ENCODE measurements at regions not wholly inside any gene's neighbourhood (a gene's known extent, or its start where the extent isn't known, plus 50 kb on each side); places are given as distances from the start of the nearest gene placed in this dataset.

DNA sequence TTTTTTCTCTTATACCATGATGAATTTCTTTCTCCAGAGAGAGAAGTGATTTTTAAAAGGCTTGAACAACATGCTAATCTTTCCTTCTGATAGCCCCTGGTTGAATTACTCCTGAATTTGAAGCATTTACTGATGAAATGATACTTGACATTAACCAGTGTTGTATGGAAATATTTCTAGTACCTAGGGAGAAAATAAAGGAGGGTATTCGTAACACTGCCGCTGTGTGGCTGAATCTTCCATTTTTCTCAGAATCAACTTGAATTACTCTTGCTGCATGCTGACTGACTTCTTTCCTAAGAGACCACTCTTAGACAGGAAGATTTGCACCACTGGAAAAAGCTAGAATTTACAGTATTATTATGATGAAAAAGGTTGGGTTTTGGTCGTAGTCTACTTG is 118.3 kb downstream of the FAT3 start:
- H3K4me1 ChIP-seq, result no peaks in the 10 kb centered on the region
- no peak overlapping the region for H3K4me3 ChIP-seq
- no peaks in the 10 kb centered on the region for H3K27me3 ChIP-seq
- 75 to 77% methylated on average over 3 of the region's 3 CpGs for WGBS, 2 donors
- no peaks in the 10 kb centered on the region for H3K9me3 ChIP-seq
- no peaks in the 10 kb centered on the region for H3K36me3 ChIP-seq
- no peak for DNase-seq (ENCODE audit: low spot score in 2 of 2)
- TF ChIP-seq POLR2A (IDR thresholded peaks at IDR 0.05) (no peak), EP300 (IDR thresholded peaks at IDR 0.05) (no peak)
- TF ChIP-seq, protein P1, sequence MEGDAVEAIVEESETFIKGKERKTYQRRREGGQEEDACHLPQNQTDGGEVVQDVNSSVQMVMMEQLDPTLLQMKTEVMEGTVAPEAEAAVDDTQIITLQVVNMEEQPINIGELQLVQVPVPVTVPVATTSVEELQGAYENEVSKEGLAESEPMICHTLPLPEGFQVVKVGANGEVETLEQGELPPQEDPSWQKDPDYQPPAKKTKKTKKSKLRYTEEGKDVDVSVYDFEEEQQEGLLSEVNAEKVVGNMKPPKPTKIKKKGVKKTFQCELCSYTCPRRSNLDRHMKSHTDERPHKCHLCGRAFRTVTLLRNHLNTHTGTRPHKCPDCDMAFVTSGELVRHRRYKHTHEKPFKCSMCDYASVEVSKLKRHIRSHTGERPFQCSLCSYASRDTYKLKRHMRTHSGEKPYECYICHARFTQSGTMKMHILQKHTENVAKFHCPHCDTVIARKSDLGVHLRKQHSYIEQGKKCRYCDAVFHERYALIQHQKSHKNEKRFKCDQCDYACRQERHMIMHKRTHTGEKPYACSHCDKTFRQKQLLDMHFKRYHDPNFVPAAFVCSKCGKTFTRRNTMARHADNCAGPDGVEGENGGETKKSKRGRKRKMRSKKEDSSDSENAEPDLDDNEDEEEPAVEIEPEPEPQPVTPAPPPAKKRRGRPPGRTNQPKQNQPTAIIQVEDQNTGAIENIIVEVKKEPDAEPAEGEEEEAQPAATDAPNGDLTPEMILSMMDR (IDR thresholded peaks at IDR 0.05), result no peak
- H3K27ac ChIP-seq, result no peak overlapping the region

DNA sequence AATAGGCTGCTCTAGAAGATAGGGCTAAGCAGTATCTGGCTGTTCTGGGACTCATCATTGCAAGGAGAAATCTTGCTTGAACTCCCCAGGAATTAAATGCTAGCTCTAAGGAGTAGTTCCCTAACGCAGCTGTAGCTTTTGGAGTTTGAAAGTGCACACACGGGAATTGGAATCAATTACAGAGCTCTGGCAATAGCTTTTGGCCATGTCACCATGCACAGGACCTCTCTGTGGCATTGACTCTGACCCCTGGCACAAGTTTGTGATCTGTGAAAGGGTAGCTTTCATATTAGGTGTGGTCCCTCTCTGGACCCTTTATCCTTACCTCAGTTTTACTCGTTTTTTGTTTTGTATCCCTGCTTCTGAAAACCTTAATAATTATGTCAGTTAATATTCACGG is 121.6 kb downstream of the FAT3 start:
- no peaks in the 10 kb centered on the region for H3K9me3 ChIP-seq
- H3K27ac ChIP-seq, result no peak overlapping the region
- 66 to 72% methylated on average over 4 of the region's 4 CpGs for WGBS, 2 donors
- H3K4me3 ChIP-seq, result no peak overlapping the region
- no peak for TF ChIP-seq EP300 (IDR thresholded peaks at IDR 0.05)
- TF ChIP-seq POLR2A (IDR thresholded peaks at IDR 0.05), result no peak
- TF ChIP-seq, protein P1 (IDR thresholded peaks at IDR 0.05), result no peak
- no peaks in the 10 kb centered on the region for H3K27me3 ChIP-seq
- DNase-seq (ENCODE audit: low spot score in 2 of 2), result no peak
- H3K4me1 ChIP-seq, result no peaks in the 10 kb centered on the region
- no peaks in the 10 kb centered on the region for H3K36me3 ChIP-seq

DNA sequence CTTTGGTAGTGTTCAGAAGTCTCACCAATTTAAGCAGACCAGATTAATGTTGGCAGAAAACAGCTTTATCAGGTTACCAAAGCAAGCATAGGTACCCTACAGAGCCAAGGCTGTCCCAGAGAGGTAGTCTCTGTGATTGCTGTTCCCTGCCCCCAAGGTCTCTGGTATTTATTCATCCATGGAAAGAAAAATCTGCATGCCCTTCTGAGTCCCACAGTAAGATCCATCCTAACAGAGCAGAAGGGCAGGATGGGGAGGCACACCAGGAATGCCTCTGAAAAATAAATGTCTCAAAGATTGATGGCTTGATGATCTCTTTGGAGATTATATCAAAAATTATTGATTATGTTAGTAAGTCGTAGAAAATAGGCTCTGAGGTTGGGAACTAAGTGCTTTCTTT is 122.8 kb downstream of the FAT3 start:
- 73 to 74% methylated on average over 1 of the region's 1 CpG for WGBS, 2 donors
- Histone ChIP-seq H3K9me3 (no peaks in the 10 kb centered on the region), H3K36me3 (no peaks in the 10 kb centered on the region), H3K27ac (no peak overlapping the region), H3K27me3 (no peaks in the 10 kb centered on the region), H3K4me1 (no peaks in the 10 kb centered on the region), H3K4me3 (no peak overlapping the region)
- TF ChIP-seq POLR2A (IDR thresholded peaks at IDR 0.05), result no peak
- TF ChIP-seq, protein P1 (IDR thresholded peaks at IDR 0.05), result no peak
- no peak for TF ChIP-seq EP300 (IDR thresholded peaks at IDR 0.05)
- no peak for DNase-seq (ENCODE audit: low spot score in 2 of 2)

DNA sequence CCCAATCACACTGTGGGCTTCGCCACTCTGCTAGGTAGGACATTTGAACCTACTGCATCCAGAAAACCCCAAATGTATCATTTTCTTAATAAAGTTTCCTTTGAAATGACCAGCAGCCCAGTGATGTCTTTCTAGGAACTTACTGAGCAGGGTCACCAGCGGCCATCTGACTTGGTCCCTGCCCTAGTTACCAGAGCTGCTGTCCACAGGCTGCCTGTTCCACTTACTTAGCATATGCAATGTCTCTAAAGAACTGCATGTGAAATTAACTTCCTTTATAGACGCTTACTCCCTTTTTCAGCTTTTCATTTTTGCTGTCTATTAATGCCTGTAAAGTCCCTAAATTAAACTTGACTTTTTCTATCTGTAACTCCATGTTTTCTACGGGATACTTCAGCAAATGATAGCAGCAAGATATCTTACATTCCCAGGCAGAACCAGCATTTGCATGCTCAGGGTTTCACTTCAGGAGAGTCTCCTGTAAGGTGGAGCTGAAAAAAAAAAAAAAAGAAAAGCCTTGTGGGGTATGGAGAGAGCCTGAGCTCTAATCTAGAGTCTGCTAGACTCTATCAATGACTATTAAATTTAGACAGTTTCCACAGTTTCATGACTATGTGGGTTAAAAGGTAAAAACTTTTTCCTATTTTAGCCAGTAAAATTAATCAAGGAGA is 125.0 kb downstream of the FAT3 start:
- Histone ChIP-seq H3K4me1 (no peaks in the 10 kb centered on the region), H3K27ac (no peak overlapping the region), H3K27me3 (no peaks in the 10 kb centered on the region), H3K36me3 (no peaks in the 10 kb centered on the region), H3K9me3 (no peaks in the 10 kb centered on the region), H3K4me3 (no peak overlapping the region)
- TF ChIP-seq, protein P1 (IDR thresholded peaks at IDR 0.05), result no peak
- TF ChIP-seq EP300 (IDR thresholded peaks at IDR 0.05) (no peak), POLR2A (IDR thresholded peaks at IDR 0.05) (no peak)
- DNase-seq (ENCODE audit: low spot score in 2 of 2), result no peak
- WGBS, 2 donors, result 85 to 86% methylated on average over 4 of the region's 4 CpGs

DNA sequence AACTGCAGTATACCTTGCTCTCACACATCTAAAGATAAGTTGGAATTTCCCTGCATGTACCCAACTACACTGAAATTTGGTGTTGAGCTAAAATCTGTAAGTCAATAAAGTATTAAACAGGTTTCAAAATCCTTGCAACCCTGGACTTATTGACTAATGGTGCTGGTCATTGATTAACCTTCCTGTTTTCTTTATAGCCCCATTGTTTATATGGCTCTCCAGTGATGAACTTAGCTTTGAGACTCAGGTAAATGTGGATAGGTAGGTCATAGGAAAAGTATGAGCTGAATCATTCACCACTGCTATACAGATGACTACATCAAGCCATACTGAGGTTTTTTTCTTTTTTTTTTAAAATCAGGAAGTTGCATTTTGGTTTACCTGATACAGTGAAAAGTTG is 132.7 kb downstream of the FAT3 start:
- Histone ChIP-seq H3K27ac (no peak overlapping the region), H3K27me3 (no peaks in the 10 kb centered on the region), H3K9me3 (no peaks in the 10 kb centered on the region), H3K4me1 (no peaks in the 10 kb centered on the region), H3K36me3 (no peaks in the 10 kb centered on the region), H3K4me3 (no peak overlapping the region)
- DNase-seq (ENCODE audit: low spot score in 2 of 2), result no peak
- TF ChIP-seq, protein P1 (IDR thresholded peaks at IDR 0.05), result no peak
- TF ChIP-seq POLR2A (IDR thresholded peaks at IDR 0.05) (no peak), EP300 (IDR thresholded peaks at IDR 0.05) (no peak)
